22Rv1 (cell line): ENCODE measurements at regions not wholly inside any gene's neighbourhood (a gene's known extent, or its start where the extent isn't known, plus 50 kb on each side); places are given as distances from the start of the nearest gene placed in this dataset.

Source experiments
- ZFX ChIP-seq: fragments of 450-650 bp; IDR thresholded peaks from 2 replicates; pipeline ENCODE4 v1.6.1; 2017; ENCODE audit warnings: antibody characterized with exemption, borderline replicate concordance
- TF ChIP-seq, protein P1 (sequence below): fragments of 450-650 bp; IDR thresholded peaks from 2 replicates; pipeline ENCODE4 v1.5.1; 2017; ENCODE audit warnings: mild to moderate bottlenecking

DNA sequence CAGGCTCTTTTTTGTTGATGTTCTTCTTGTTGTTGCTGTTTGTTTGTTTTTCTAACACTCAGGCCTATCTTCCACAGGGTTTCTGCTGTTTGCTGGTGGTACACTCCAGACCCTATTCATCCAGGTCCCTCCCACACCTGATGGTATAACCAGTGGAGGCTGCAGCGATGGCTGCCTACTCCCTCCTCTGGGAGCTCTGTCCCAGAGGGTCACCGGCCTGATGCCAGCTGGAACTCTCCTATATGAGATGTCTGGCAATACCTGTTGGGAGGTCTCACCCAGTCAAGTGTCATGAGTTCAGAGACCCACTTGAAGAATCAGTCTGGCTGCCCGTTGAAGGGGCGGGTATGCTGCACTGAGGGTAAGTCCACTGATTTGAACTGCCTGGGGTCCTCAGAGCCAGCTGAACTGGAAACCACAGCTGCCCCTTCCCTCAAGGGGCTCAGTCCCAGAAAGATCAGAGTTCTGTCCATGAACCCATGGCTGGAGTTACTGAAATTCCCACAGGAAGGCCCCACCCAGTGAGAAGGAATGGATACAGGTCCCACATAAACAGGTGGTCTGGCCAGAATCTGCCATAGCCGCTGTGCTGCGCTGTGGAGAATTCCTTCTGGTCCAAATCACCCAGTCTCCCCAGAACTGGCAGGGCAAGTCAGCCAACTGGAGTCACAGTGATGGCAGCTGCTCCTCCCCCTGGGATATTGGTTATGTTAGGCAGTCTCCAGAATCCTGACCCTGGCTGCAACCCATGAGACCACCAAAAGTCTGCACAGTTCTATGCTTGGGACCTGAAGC is 664.4 kb downstream of the FRK start:
- TF ChIP-seq, protein P1, sequence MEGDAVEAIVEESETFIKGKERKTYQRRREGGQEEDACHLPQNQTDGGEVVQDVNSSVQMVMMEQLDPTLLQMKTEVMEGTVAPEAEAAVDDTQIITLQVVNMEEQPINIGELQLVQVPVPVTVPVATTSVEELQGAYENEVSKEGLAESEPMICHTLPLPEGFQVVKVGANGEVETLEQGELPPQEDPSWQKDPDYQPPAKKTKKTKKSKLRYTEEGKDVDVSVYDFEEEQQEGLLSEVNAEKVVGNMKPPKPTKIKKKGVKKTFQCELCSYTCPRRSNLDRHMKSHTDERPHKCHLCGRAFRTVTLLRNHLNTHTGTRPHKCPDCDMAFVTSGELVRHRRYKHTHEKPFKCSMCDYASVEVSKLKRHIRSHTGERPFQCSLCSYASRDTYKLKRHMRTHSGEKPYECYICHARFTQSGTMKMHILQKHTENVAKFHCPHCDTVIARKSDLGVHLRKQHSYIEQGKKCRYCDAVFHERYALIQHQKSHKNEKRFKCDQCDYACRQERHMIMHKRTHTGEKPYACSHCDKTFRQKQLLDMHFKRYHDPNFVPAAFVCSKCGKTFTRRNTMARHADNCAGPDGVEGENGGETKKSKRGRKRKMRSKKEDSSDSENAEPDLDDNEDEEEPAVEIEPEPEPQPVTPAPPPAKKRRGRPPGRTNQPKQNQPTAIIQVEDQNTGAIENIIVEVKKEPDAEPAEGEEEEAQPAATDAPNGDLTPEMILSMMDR, result no peak
- TF ChIP-seq ZFX, result no peak
